LNCAP (cell line): ENCODE measurements at regions not wholly inside any gene's neighbourhood (a gene's known extent, or its start where the extent isn't known, plus 50 kb on each side); places are given as distances from the start of the nearest gene placed in this dataset.

Source experiments
- CTCF ChIP-seq: fragments of 450-650 bp; IDR thresholded peaks from 2 replicates; pipeline ENCODE4 v1.5.1; 2017; ENCODE audit warnings: mild to moderate bottlenecking

GRCh38 chr9:111728143-111728542 lies 66.6 kb downstream of the SHOC1 start:
- TF ChIP-seq CTCF: no peak

- no peak for TF ChIP-seq CTCF
These were observed 65.5 kb downstream of the GNG10 start for GRCh38 chr9:111726949-111727348.

GRCh38 chr9:111720174-111720573 lies 58.8 kb downstream of the GNG10 start:
- peak; percentile 12; the same call in 1 of the 2 replicates for TF ChIP-seq CTCF
